Left lung (tissue), 4 donors: ENCODE measurements at regions not wholly inside any gene's neighbourhood (a gene's known extent, or its start where the extent isn't known, plus 50 kb on each side); places are given as distances from the start of the nearest gene placed in this dataset.
A peak's percentile ranks its signal among the peaks of the same experiment; 100 is the strongest.

ENCODE experiments used
- ATAC-seq: fragments of 200-7000 bp; cut with Tn5 transposase; one replicate; pipeline ENCODE4 v1.9.1; 2020; ENCODE audit warnings: moderate library complexity
- DNase-seq, 4 donors: peaks; one replicate each; pipeline ENCODE4 v3.0.0-alpha.2; 2013 to 2020
- H3K27ac ChIP-seq, 2 donors: fragments of 200-600 bp; sonication (generic) in 1 of 2; one replicate each; pipeline versions ENCODE4 v1.5.0 to v1.8.0; 2020 to 2021
- H3K27me3 ChIP-seq, 2 donors: fragments of 200-600 bp; sonication (generic) in 1 of 2; one replicate each; pipeline versions ENCODE4 v1.5.0 to v1.8.0; 2020 to 2021
- H3K36me3 ChIP-seq, 2 donors: fragments of 200-600 bp; sonication (generic) in 1 of 2; one replicate each; pipeline versions ENCODE4 v1.5.0 to v1.8.0; 2020 to 2021
- H3K4me1 ChIP-seq, 2 donors: fragments of 200-600 bp; one replicate each; pipeline ENCODE4 v1.8.0; 2021
- H3K4me3 ChIP-seq, 2 donors: fragments of 200-600 bp; sonication (generic) in 1 of 2; one replicate each; pipeline versions ENCODE4 v1.5.0 to v1.8.0; 2020 to 2021; ENCODE audit warnings: mild to moderate bottlenecking in 1 of 2
- H3K9me3 ChIP-seq, 2 donors: fragments of 200-600 bp; sonication (generic) in 1 of 2; one replicate each; pipeline versions ENCODE4 v1.5.0 to v1.8.0; 2020 to 2021
- CTCF ChIP-seq, 2 donors: fragments of 200-600 bp; sonication (generic) in 1 of 2; IDR thresholded peaks; one replicate each; pipeline versions ENCODE4 v1.5.0 to v1.8.0; 2021; ENCODE audit warnings: antibody characterized with exemption in 2 of 2
- intact Hi-C, 2 donors: fragments of 100-400 bp; cut with DNase I; formaldehyde crosslinking; loops; one replicate each; pipeline versions ENCODE4 v1.11.2 to v1.14.2; 2022
- donor health status: DM: no; HTN: yes; CAD: no.
- donor health status: DM: no; HTN: no; CAD: no.

GRCh38 chr16:14333361-14333760, 262.2 kb downstream of the MRTFB start:
- Histone ChIP-seq H3K36me3 (no peaks in the 10 kb centered on the region), H3K9me3 (no peaks in the 10 kb centered on the region), H3K27ac (no peak overlapping the region), H3K4me3 (no peak overlapping the region), H3K27me3 (no peaks in the 10 kb centered on the region), H3K4me1 (no peaks in the 10 kb centered on the region)
- intact Hi-C loops = no loop called here
- no peak for TF ChIP-seq CTCF (IDR thresholded peaks at IDR 0.05)
- DNase-seq (no peak), ATAC-seq (no peak)

- H3K4me1 ChIP-seq = no peaks in the 10 kb centered on the region
- no peaks in the 10 kb centered on the region for H3K9me3 ChIP-seq
- ATAC-seq = no peak
- DNase-seq = no peak
- H3K4me3 ChIP-seq = no peak overlapping the region
- H3K36me3 ChIP-seq = no peaks in the 10 kb centered on the region
- intact Hi-C loops = no loop called here
- H3K27ac ChIP-seq = no peak overlapping the region
- H3K27me3 ChIP-seq = no peaks in the 10 kb centered on the region
- TF ChIP-seq CTCF (IDR thresholded peaks at IDR 0.05) = no peak
Measured at GRCh38 chr16:14331020-14331419, 259.9 kb downstream of the MRTFB start.

DNA sequence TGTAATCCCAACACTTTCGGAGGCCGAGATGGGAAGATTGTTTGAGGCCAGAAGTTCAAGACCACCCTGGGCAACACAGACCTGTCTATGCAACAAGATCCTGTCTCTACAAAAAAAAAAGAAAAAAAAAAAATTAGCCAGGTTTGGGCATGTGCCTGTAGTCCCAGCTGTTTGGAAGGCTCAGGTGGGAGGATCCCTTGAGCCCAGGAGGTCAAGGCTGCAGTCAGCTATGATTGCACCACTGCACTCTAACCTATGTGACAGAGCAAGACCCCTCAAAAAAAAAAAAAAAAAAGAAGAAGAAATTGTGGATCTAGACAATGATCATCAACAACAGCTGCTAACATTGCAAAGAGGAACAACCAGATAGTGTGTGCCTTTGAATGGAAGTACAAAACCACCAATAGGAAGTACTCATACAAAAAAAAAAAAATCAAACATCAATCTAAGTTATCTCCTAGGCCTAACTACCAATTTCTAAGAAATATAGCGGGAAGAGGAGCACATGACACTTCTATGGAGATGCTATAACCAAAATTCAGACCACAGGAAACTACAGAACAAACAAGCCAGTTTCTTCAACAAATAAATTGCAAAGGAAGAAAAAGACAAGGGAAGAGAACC, 258.7 kb downstream of the MRTFB start:
- Histone ChIP-seq H3K36me3 (no peaks in the 10 kb centered on the region), H3K27me3 (no peaks in the 10 kb centered on the region), H3K4me3 (no peak overlapping the region), H3K27ac (no peak overlapping the region), H3K4me1 (no peaks in the 10 kb centered on the region), H3K9me3 (no peaks in the 10 kb centered on the region)
- DNase-seq (no peak), ATAC-seq (no peak)
- TF ChIP-seq CTCF (IDR thresholded peaks at IDR 0.05) = no peak
- intact Hi-C loops = no loop called here

DNA sequence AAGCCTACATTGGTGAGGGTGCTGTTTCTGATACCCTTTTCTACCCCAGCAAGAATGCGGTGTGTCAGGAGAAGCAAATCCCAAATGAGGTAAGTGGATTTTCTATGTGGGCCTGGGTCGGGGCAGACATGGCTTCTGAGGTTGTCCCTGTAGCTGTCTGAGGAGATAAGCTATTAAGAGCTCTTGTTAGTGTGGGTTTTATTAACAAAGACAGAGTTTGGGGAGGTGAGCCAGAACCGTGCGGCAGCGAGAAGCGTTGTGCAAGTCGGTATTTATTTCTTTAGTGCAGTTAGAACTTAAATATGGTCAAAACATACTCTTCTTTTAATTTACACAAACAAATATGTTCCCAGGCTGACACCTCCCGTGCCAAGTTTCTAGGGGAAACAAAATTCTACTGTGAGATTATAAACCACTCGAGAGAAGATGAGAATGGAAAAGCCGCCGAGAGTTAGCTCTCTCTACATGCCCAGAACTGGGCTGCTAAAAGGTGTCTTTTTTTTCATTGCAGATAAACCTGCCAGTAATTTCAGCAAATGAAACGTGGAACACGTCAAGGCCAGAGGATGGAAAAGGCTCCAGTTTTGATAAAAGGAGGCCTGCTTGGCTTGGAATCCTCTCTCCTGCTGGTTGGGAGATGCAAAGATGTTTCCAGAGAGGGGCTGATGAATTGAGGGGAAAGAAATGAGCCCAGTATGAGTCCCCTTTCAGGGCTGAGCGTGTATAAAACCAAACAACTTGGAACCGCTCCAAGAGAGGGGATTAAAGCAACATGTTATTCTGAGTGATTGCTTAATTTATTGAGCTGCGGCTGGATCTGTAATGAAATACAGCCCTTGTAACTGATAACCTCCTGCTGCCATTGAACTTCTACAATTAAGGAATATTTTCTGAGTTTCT, 254.6 kb downstream of the MRTFB start:
- Histone ChIP-seq H3K4me1 (no peaks in the 10 kb centered on the region), H3K36me3 (no peaks in the 10 kb centered on the region), H3K9me3 (no peaks in the 10 kb centered on the region), H3K27ac (no peak overlapping the region), H3K4me3 (no peak overlapping the region), H3K27me3 (no peaks in the 10 kb centered on the region)
- DNase-seq (peak in 2 of 4 donors; percentile 68 to 81), ATAC-seq (no peak)
- intact Hi-C loops = no loop called here
- TF ChIP-seq CTCF (IDR thresholded peaks at IDR 0.05) = no peak

DNA sequence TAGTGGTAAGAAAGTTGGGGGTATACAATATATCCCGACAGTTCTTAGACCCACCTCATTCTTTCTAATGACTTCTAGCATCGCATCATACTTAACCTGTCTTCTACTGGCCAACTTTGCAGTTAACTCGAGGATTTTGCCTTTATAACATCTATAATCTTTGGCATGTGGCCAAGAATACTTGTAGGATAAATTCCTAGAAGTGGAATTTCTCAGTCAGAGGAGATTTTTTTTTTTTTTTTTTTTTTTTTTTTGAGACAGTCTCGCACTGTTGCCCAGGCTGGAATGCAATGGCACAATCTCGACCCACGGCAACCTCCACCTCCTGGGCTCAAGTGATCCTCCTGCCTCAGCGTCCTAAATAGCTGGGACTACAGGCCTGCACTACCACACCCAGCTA, 253.5 kb downstream of the MRTFB start:
- Histone ChIP-seq H3K36me3 (no peaks in the 10 kb centered on the region), H3K27me3 (no peaks in the 10 kb centered on the region), H3K4me3 (no peak overlapping the region), H3K4me1 (no peaks in the 10 kb centered on the region), H3K9me3 (no peaks in the 10 kb centered on the region), H3K27ac (no peak overlapping the region)
- DNase-seq (peak in 1 of 4 donors; percentile 26), ATAC-seq (no peak)
- no peak for TF ChIP-seq CTCF (IDR thresholded peaks at IDR 0.05)
- intact Hi-C loops = no loop called here
